ENCODE measurements at regions not wholly inside any gene's neighbourhood (a gene's known extent, or its start where the extent isn't known, plus 50 kb on each side); places are given as distances from the start of the nearest gene placed in this dataset.

- H3K27ac ChIP-seq = no peak overlapping the region
- in situ Hi-C loops (cut with MboI; ENCODE audit: low pct_ligation_motif_present in 1 of 4, low pct_unique_long_range_greater_than_20kb in 1 of 4, low sequenced_read_pairs in 3 of 4) = no loop called here
Measured at GRCh38 chr2:201974171-201975100, 59.2 kb upstream of the FZD7 start.

GRCh38 chr2:201975434-201975833 is 58.2 kb upstream of the FZD7 start:
- in situ Hi-C loops (cut with MboI; ENCODE audit: low pct_ligation_motif_present in 1 of 4, low pct_unique_long_range_greater_than_20kb in 1 of 4, low sequenced_read_pairs in 3 of 4) (no loop called here), intact Hi-C loops (cut with DNase I; ENCODE audit: low total_unique reads) (no loop called here)
- Histone ChIP-seq H3K4me1 (peaks cover 0 to 9% (median 5%) of the 10 kb centered on the region in 4 donors), H3K27me3 (no peaks in the 10 kb centered on the region), H3K4me3 (no peak overlapping the region), H3K36me3 (no peaks in the 10 kb centered on the region), H3K9me3 (no peaks in the 10 kb centered on the region), H3K27ac (no peak overlapping the region)
- DNase-seq = no peak
- no peak for TF ChIP-seq POLR2AphosphoS5 (IDR thresholded peaks at IDR 0.05)
- TF ChIP-seq POLR2A (IDR thresholded peaks at IDR 0.05) = no peak
- no peak for TF ChIP-seq EP300 (IDR thresholded peaks at IDR 0.05; ENCODE audit: low read depth)
- no peak for TF ChIP-seq CTCF (IDR thresholded peaks at IDR 0.05)
- WGBS, 2 donors (ENCODE audit: low coverage in 1 of 2) = 81 to 85% methylated on average over 8 of the region's 8 CpGs

More at GRCh38 chr2:201974171-201975100, 59.2 kb upstream of the FZD7 start:
- TF ChIP-seq EP300 (IDR thresholded peaks at IDR 0.05; ENCODE audit: low read depth) (no peak), CTCF (IDR thresholded peaks at IDR 0.05) (no peak), POLR2AphosphoS5 (IDR thresholded peaks at IDR 0.05) (no peak), POLR2A (IDR thresholded peaks at IDR 0.05) (no peak)
- no peak for DNase-seq
- H3K9me3 ChIP-seq = no peaks in the 10 kb centered on the region
- no peaks in the 10 kb centered on the region for H3K27me3 ChIP-seq
- no peaks in the 10 kb centered on the region for H3K36me3 ChIP-seq
- 51 to 52% methylated on average over 7 to 12 of the region's 12 CpGs for WGBS, 2 donors (ENCODE audit: low coverage in 1 of 2)
- intact Hi-C loops (cut with DNase I; ENCODE audit: low total_unique reads) = no loop called here
- H3K4me1 ChIP-seq = peaks cover 0 to 9% (median 5%) of the 10 kb centered on the region in 4 donors
- no peak overlapping the region for H3K4me3 ChIP-seq

- Histone ChIP-seq H3K9me3 (no peaks in the 10 kb centered on the region), H3K4me1 (peaks cover 0 to 9% (median 5%) of the 10 kb centered on the region in 4 donors), H3K27ac (no peak overlapping the region), H3K4me3 (no peak overlapping the region), H3K36me3 (no peaks in the 10 kb centered on the region), H3K27me3 (no peaks in the 10 kb centered on the region)
- DNase-seq = no peak
- in situ Hi-C loops (cut with MboI; ENCODE audit: low pct_ligation_motif_present in 1 of 4, low pct_unique_long_range_greater_than_20kb in 1 of 4, low sequenced_read_pairs in 3 of 4) = no loop called here
- intact Hi-C loops (cut with DNase I; ENCODE audit: low total_unique reads) = no loop called here
- no peak for TF ChIP-seq POLR2A (IDR thresholded peaks at IDR 0.05)
- TF ChIP-seq CTCF (IDR thresholded peaks at IDR 0.05) = no peak
- TF ChIP-seq POLR2AphosphoS5 (IDR thresholded peaks at IDR 0.05) = no peak
- TF ChIP-seq EP300 (IDR thresholded peaks at IDR 0.05; ENCODE audit: low read depth) = no peak
- WGBS, 2 donors (ENCODE audit: low coverage in 1 of 2) = 91 to 100% methylated on average over 2 to 3 of the region's 3 CpGs
Measured at GRCh38 chr2:201975964-201976612, 57.6 kb upstream of the FZD7 start.

GRCh38 chr2:201977651-201978050 is 56.0 kb upstream of the FZD7 start:
- Histone ChIP-seq H3K36me3 (no peaks in the 10 kb centered on the region), H3K9me3 (no peaks in the 10 kb centered on the region), H3K4me3 (no peak overlapping the region), H3K27me3 (no peaks in the 10 kb centered on the region), H3K27ac (no peak overlapping the region), H3K4me1 (peaks cover 0 to 9% (median 5%) of the 10 kb centered on the region in 4 donors)
- intact Hi-C loops (cut with DNase I; ENCODE audit: low total_unique reads) (no loop called here), in situ Hi-C loops (cut with MboI; ENCODE audit: low pct_ligation_motif_present in 1 of 4, low pct_unique_long_range_greater_than_20kb in 1 of 4, low sequenced_read_pairs in 3 of 4) (no loop called here)
- 76% methylated on average over 2 of the region's 2 CpGs; no CpG with 5 or more reads in 1 of the 2 donors for WGBS, 2 donors (ENCODE audit: low coverage in 1 of 2)
- DNase-seq = no peak
- TF ChIP-seq POLR2A (IDR thresholded peaks at IDR 0.05) = no peak
- no peak for TF ChIP-seq CTCF (IDR thresholded peaks at IDR 0.05)
- no peak for TF ChIP-seq POLR2AphosphoS5 (IDR thresholded peaks at IDR 0.05)
- TF ChIP-seq EP300 (IDR thresholded peaks at IDR 0.05; ENCODE audit: low read depth) = no peak

Measured in transverse colon (tissue), 4 donors.